ENCODE measurements at regions not wholly inside any gene's neighbourhood (a gene's known extent, or its start where the extent isn't known, plus 50 kb on each side); places are given as distances from the start of the nearest gene placed in this dataset.

DNA sequence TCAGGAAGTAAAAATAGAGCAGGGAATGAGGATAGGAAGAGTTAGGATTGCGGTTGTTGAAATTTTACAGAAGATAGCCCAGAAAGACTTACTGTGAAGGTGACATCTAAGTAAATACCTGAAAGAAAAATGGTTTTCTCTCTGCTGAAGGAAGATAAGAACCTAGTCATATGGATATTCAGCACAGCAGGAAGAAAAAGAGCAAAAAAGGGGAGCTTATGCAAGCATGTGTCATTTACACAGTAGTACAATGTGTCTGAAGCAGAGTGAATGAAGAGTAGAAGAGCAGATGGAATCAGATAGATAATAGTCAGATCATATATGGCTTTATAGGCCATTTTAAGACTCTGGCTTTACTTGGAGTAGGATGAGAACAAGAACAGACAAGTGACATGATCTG lies 126.9 kb upstream of the TENT5D start:
- Histone ChIP-seq H3K36me3 (ENCODE audit: control insufficient read depth, insufficient read depth, low read length) (no peaks in the 10 kb centered on the region), H3K4me1 (ENCODE audit: control insufficient read depth, insufficient read depth, low read length) (no peaks in the 10 kb centered on the region), H3K27ac (ENCODE audit: low read length) (no peak overlapping the region), H3K9me3 (ENCODE audit: control insufficient read depth, low read depth, low read length) (no peaks in the 10 kb centered on the region), H3K4me3 (ENCODE audit: low read length) (no peak overlapping the region), H3K27me3 (ENCODE audit: control insufficient read depth, insufficient read depth, low read length) (no peaks in the 10 kb centered on the region)
- no peak for DNase-seq
- no CpG with 5 or more reads among the region's 1 CpG for WGBS (ENCODE audit: insufficient coverage, low lambda C conversion rate)

GRCh38 chrX:80306007-80306406 lies 114.2 kb upstream of the TENT5D start:
- Histone ChIP-seq H3K9me3 (ENCODE audit: control insufficient read depth, low read depth, low read length) (no peaks in the 10 kb centered on the region), H3K4me3 (ENCODE audit: low read length) (no peak overlapping the region), H3K36me3 (ENCODE audit: control insufficient read depth, insufficient read depth, low read length) (no peaks in the 10 kb centered on the region), H3K4me1 (ENCODE audit: control insufficient read depth, insufficient read depth, low read length) (no peaks in the 10 kb centered on the region), H3K27me3 (ENCODE audit: control insufficient read depth, insufficient read depth, low read length) (no peaks in the 10 kb centered on the region), H3K27ac (ENCODE audit: low read length) (no peak overlapping the region)
- DNase-seq = no peak
- WGBS (ENCODE audit: insufficient coverage, low lambda C conversion rate) = no CpG with 5 or more reads among the region's 1 CpG

- no peak for DNase-seq
- WGBS (ENCODE audit: insufficient coverage, low lambda C conversion rate) = no CpG with 5 or more reads among the region's 3 CpGs
- H3K4me3 ChIP-seq (ENCODE audit: low read length) = no peak overlapping the region
- H3K36me3 ChIP-seq (ENCODE audit: control insufficient read depth, insufficient read depth, low read length) = no peaks in the 10 kb centered on the region
- H3K27ac ChIP-seq (ENCODE audit: low read length) = no peak overlapping the region
- H3K27me3 ChIP-seq (ENCODE audit: control insufficient read depth, insufficient read depth, low read length) = no peaks in the 10 kb centered on the region
- no peaks in the 10 kb centered on the region for H3K9me3 ChIP-seq (ENCODE audit: control insufficient read depth, low read depth, low read length)
- H3K4me1 ChIP-seq (ENCODE audit: control insufficient read depth, insufficient read depth, low read length) = no peaks in the 10 kb centered on the region
These were observed 107.8 kb upstream of the TENT5D start for GRCh38 chrX:80312448-80312847.

DNA sequence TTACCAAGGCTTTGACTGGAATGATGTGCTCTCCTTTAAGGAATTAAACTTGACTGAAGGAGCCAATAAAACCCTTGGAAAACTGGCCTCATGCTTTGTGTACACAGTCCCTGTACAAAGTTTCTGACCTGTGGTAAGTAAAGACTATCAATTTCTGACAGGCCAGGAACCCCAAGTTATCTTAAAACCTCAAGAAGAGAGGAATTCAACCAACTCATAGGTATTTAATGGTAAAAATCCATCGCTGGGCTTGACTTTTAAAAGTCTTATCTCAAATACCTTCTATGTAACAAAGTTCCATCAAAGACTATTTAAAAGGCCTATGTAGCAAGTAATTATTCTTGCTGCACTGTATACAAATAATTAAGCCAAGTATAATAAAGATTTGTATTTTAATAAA lies 103.7 kb upstream of the TENT5D start:
- no CpG with 5 or more reads among the region's 1 CpG for WGBS (ENCODE audit: insufficient coverage, low lambda C conversion rate)
- Histone ChIP-seq H3K27ac (ENCODE audit: low read length) (no peak overlapping the region), H3K9me3 (ENCODE audit: control insufficient read depth, low read depth, low read length) (no peaks in the 10 kb centered on the region), H3K4me1 (ENCODE audit: control insufficient read depth, insufficient read depth, low read length) (no peaks in the 10 kb centered on the region), H3K4me3 (ENCODE audit: low read length) (no peak overlapping the region), H3K27me3 (ENCODE audit: control insufficient read depth, insufficient read depth, low read length) (no peaks in the 10 kb centered on the region), H3K36me3 (ENCODE audit: control insufficient read depth, insufficient read depth, low read length) (no peaks in the 10 kb centered on the region)
- peak in 1 of 2 donors; percentile 1 for DNase-seq

GRCh38 chrX:80317646-80318045 lies 102.6 kb upstream of the TENT5D start:
- no peak overlapping the region for H3K27ac ChIP-seq (ENCODE audit: low read length)
- no peaks in the 10 kb centered on the region for H3K9me3 ChIP-seq (ENCODE audit: control insufficient read depth, low read depth, low read length)
- H3K36me3 ChIP-seq (ENCODE audit: control insufficient read depth, insufficient read depth, low read length) = no peaks in the 10 kb centered on the region
- no peak for DNase-seq
- H3K4me3 ChIP-seq (ENCODE audit: low read length) = no peak overlapping the region
- no peaks in the 10 kb centered on the region for H3K4me1 ChIP-seq (ENCODE audit: control insufficient read depth, insufficient read depth, low read length)
- no peaks in the 10 kb centered on the region for H3K27me3 ChIP-seq (ENCODE audit: control insufficient read depth, insufficient read depth, low read length)
- 100% methylated on average over 1 of the region's 2 CpGs for WGBS (ENCODE audit: insufficient coverage, low lambda C conversion rate)

DNA sequence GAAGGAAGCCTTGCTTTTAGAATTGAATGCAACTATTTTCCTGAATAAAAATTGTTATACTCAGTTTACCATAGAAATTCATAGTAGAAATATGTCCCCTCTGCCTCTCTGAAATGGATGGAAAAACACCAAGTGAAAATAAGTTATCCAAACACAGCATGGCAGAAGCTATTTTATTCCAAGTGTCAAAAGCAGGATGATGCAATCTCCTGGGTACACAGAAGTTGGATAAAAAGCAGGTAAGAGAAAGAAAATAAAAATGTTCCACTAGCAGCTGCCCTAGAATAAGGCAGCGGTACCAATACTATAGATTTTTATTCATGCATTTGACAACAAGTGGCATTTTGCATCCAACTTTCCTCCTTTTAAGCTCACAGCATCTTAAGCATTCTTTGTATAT lies 89.0 kb upstream of the TENT5D start:
- no peak overlapping the region for H3K4me3 ChIP-seq (ENCODE audit: low read length)
- no peaks in the 10 kb centered on the region for H3K27me3 ChIP-seq (ENCODE audit: control insufficient read depth, insufficient read depth, low read length)
- H3K9me3 ChIP-seq (ENCODE audit: control insufficient read depth, low read depth, low read length) = no peaks in the 10 kb centered on the region
- no CpG with 5 or more reads among the region's 1 CpG for WGBS (ENCODE audit: insufficient coverage, low lambda C conversion rate)
- no peaks in the 10 kb centered on the region for H3K4me1 ChIP-seq (ENCODE audit: control insufficient read depth, insufficient read depth, low read length)
- H3K27ac ChIP-seq (ENCODE audit: low read length) = no peak overlapping the region
- H3K36me3 ChIP-seq (ENCODE audit: control insufficient read depth, insufficient read depth, low read length) = no peaks in the 10 kb centered on the region
- DNase-seq = no peak

GRCh38 chrX:80334583-80334982 lies 85.7 kb upstream of the TENT5D start:
- Histone ChIP-seq H3K4me3 (ENCODE audit: low read length) (peak overlapping the region; percentile 69), H3K27me3 (ENCODE audit: control insufficient read depth, insufficient read depth, low read length) (no peaks in the 10 kb centered on the region), H3K36me3 (ENCODE audit: control insufficient read depth, insufficient read depth, low read length) (no peaks in the 10 kb centered on the region), H3K9me3 (ENCODE audit: control insufficient read depth, low read depth, low read length) (no peaks in the 10 kb centered on the region), H3K4me1 (ENCODE audit: control insufficient read depth, insufficient read depth, low read length) (no peaks in the 10 kb centered on the region), H3K27ac (ENCODE audit: low read length) (peak overlapping the region; percentile 51)
- no CpG with 5 or more reads among the region's 7 CpGs for WGBS (ENCODE audit: insufficient coverage, low lambda C conversion rate)
- peak in 1 of 2 donors; percentile 10 for DNase-seq

GRCh38 chrX:80335062-80335830 lies 85.0 kb upstream of the TENT5D start:
- no peaks in the 10 kb centered on the region for H3K4me1 ChIP-seq (ENCODE audit: control insufficient read depth, insufficient read depth, low read length)
- peak; percentile 27 to 62 for DNase-seq
- no peaks in the 10 kb centered on the region for H3K36me3 ChIP-seq (ENCODE audit: control insufficient read depth, insufficient read depth, low read length)
- H3K27ac ChIP-seq (ENCODE audit: low read length) = peak overlapping the region; percentile 51
- no peaks in the 10 kb centered on the region for H3K9me3 ChIP-seq (ENCODE audit: control insufficient read depth, low read depth, low read length)
- WGBS (ENCODE audit: insufficient coverage, low lambda C conversion rate) = no CpG with 5 or more reads among the region's 38 CpGs
- H3K4me3 ChIP-seq (ENCODE audit: low read length) = peak overlapping the region; percentile 69
- no peaks in the 10 kb centered on the region for H3K27me3 ChIP-seq (ENCODE audit: control insufficient read depth, insufficient read depth, low read length)

GRCh38 chrX:80354966-80355465 lies 65.2 kb upstream of the TENT5D start:
- Histone ChIP-seq H3K27me3 (ENCODE audit: control insufficient read depth, insufficient read depth, low read length) (no peaks in the 10 kb centered on the region), H3K9me3 (ENCODE audit: control insufficient read depth, low read depth, low read length) (no peaks in the 10 kb centered on the region), H3K27ac (ENCODE audit: low read length) (no peak overlapping the region), H3K4me3 (ENCODE audit: low read length) (no peak overlapping the region), H3K4me1 (ENCODE audit: control insufficient read depth, insufficient read depth, low read length) (no peaks in the 10 kb centered on the region), H3K36me3 (ENCODE audit: control insufficient read depth, insufficient read depth, low read length) (no peaks in the 10 kb centered on the region)
- no CpG with 5 or more reads among the region's 4 CpGs for WGBS (ENCODE audit: insufficient coverage, low lambda C conversion rate)
- DNase-seq = no peak
